ENCODE measurements at regions not wholly inside any gene's neighbourhood (a gene's known extent, or its start where the extent isn't known, plus 50 kb on each side); places are given as distances from the start of the nearest gene placed in this dataset.

DNA sequence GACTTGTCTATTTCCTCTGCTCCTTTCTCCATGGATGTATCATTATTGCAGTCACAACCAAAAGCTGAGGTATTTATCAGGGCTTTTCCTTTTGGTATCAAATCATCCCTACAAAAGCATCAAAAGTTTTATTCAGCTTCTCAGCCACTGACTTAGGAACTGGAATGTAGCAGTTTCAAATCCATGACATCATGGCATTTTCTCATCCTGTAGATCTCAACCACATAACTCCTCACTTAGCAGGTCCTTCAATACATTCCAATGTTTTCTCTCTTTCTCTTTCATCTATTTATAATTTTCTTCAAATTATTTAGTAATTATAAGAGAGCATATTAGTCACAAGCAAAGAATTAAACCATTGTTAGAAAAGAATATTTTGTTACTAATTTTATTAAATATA lies 537.4 kb upstream of the SORCS1 start:
- H3K27me3 ChIP-seq (ENCODE audit: control insufficient read depth in 4 of 4, insufficient read depth in 4 of 4, low read length in 3 of 4), result no peaks in the 10 kb centered on the region
- H3K4me3 ChIP-seq (ENCODE audit: low read depth in 1 of 3, low read length in 3 of 3), result no peak overlapping the region
- H3K9me3 ChIP-seq (ENCODE audit: control insufficient read depth in 4 of 4, low read length in 3 of 4), result no peaks in the 10 kb centered on the region
- no peak overlapping the region for H3K9ac ChIP-seq (ENCODE audit: low read depth in 1 of 2, low read length in 2 of 2)
- no peaks in the 10 kb centered on the region for H3K4me1 ChIP-seq (ENCODE audit: control insufficient read depth in 4 of 4, insufficient read depth in 4 of 4, low read length in 3 of 4)
- DNase-seq (ENCODE audit: low spot score), result no peak
- TF ChIP-seq EGR1 (IDR thresholded peaks at IDR 0.05; ENCODE audit: low read depth in 2 of 2) (no peak), ATF3 (IDR thresholded peaks at IDR 0.05) (no peak), FOXA2 (IDR thresholded peaks at IDR 0.05) (no peak), RAD21 (IDR thresholded peaks at IDR 0.05) (no peak), FOXA1 (IDR thresholded peaks at IDR 0.05) (no peak), HNF4G (IDR thresholded peaks at IDR 0.05) (no peak), GABPA (IDR thresholded peaks at IDR 0.05 in 1 of 2, conservative IDR thresholded peaks at IDR 0.05 in 1 of 2) (no peak), CTCF (IDR thresholded peaks at IDR 0.05; ENCODE audit: low read depth, low read length, missing input control) (no peak), RXRA (IDR thresholded peaks at IDR 0.05) (no peak), TAF1 (conservative IDR thresholded peaks at IDR 0.05) (no peak), NR2F2 (IDR thresholded peaks at IDR 0.05) (no peak), JUND (IDR thresholded peaks at IDR 0.05) (no peak), YY1 (IDR thresholded peaks at IDR 0.05) (no peak), SP1 (IDR thresholded peaks at IDR 0.05) (no peak)
- TF ChIP-seq, protein P1, sequence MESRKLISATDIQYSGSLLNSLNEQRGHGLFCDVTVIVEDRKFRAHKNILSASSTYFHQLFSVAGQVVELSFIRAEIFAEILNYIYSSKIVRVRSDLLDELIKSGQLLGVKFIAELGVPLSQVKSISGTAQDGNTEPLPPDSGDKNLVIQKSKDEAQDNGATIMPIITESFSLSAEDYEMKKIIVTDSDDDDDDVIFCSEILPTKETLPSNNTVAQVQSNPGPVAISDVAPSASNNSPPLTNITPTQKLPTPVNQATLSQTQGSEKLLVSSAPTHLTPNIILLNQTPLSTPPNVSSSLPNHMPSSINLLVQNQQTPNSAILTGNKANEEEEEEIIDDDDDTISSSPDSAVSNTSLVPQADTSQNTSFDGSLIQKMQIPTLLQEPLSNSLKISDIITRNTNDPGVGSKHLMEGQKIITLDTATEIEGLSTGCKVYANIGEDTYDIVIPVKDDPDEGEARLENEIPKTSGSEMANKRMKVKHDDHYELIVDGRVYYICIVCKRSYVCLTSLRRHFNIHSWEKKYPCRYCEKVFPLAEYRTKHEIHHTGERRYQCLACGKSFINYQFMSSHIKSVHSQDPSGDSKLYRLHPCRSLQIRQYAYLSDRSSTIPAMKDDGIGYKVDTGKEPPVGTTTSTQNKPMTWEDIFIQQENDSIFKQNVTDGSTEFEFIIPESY (IDR thresholded peaks at IDR 0.05), result no peak
- TF ChIP-seq, protein P2, sequence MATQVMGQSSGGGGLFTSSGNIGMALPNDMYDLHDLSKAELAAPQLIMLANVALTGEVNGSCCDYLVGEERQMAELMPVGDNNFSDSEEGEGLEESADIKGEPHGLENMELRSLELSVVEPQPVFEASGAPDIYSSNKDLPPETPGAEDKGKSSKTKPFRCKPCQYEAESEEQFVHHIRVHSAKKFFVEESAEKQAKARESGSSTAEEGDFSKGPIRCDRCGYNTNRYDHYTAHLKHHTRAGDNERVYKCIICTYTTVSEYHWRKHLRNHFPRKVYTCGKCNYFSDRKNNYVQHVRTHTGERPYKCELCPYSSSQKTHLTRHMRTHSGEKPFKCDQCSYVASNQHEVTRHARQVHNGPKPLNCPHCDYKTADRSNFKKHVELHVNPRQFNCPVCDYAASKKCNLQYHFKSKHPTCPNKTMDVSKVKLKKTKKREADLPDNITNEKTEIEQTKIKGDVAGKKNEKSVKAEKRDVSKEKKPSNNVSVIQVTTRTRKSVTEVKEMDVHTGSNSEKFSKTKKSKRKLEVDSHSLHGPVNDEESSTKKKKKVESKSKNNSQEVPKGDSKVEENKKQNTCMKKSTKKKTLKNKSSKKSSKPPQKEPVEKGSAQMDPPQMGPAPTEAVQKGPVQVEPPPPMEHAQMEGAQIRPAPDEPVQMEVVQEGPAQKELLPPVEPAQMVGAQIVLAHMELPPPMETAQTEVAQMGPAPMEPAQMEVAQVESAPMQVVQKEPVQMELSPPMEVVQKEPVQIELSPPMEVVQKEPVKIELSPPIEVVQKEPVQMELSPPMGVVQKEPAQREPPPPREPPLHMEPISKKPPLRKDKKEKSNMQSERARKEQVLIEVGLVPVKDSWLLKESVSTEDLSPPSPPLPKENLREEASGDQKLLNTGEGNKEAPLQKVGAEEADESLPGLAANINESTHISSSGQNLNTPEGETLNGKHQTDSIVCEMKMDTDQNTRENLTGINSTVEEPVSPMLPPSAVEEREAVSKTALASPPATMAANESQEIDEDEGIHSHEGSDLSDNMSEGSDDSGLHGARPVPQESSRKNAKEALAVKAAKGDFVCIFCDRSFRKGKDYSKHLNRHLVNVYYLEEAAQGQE (IDR thresholded peaks at IDR 0.05), result no peak
- no peak overlapping the region for H3K27ac ChIP-seq (ENCODE audit: low read depth in 1 of 2, low read length in 2 of 2)
- H3K36me3 ChIP-seq (ENCODE audit: control insufficient read depth in 4 of 4, insufficient read depth in 3 of 4, low read depth in 1 of 4, low read length in 3 of 4), result no peaks in the 10 kb centered on the region

DNA sequence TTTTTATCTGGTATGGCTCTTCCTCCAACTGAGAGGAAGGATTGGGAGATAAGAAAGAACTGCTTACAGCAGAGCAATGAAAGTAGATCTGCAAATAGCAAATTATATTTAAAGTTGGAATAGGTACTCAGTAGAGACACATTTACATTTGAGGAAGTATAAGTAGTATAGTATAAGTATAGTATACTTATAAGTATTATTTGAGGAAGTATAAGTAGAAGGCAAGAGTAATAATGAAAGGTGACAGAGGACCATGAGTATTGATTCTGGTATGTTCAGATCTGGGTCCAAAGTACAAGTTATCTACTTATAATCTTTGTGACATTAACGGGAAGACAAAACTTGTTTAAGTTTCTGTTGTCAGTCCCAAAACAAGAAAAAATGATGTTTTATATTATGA lies 527.6 kb upstream of the SORCS1 start:
- no peak overlapping the region for H3K4me3 ChIP-seq (ENCODE audit: low read depth in 1 of 3, low read length in 3 of 3)
- DNase-seq (ENCODE audit: low spot score), result no peak
- H3K9me3 ChIP-seq (ENCODE audit: control insufficient read depth in 4 of 4, low read length in 3 of 4), result no peaks in the 10 kb centered on the region
- no peaks in the 10 kb centered on the region for H3K36me3 ChIP-seq (ENCODE audit: control insufficient read depth in 4 of 4, insufficient read depth in 3 of 4, low read depth in 1 of 4, low read length in 3 of 4)
- no peak overlapping the region for H3K9ac ChIP-seq (ENCODE audit: low read depth in 1 of 2, low read length in 2 of 2)
- WGBS, result 42% methylated on average over 1 of the region's 1 CpG
- no peaks in the 10 kb centered on the region for H3K4me1 ChIP-seq (ENCODE audit: control insufficient read depth in 4 of 4, insufficient read depth in 4 of 4, low read length in 3 of 4)
- H3K27ac ChIP-seq (ENCODE audit: low read depth in 1 of 2, low read length in 2 of 2), result no peak overlapping the region
- H3K27me3 ChIP-seq (ENCODE audit: control insufficient read depth in 4 of 4, insufficient read depth in 4 of 4, low read length in 3 of 4), result no peaks in the 10 kb centered on the region
- TF ChIP-seq FOXA2 (IDR thresholded peaks at IDR 0.05) (no peak), MAX (IDR thresholded peaks at IDR 0.05) (no peak), SP1 (IDR thresholded peaks at IDR 0.05) (no peak), HNF4G (IDR thresholded peaks at IDR 0.05) (no peak), GABPA (IDR thresholded peaks at IDR 0.05 in 1 of 2, conservative IDR thresholded peaks at IDR 0.05 in 1 of 2) (no peak), CTCF (IDR thresholded peaks at IDR 0.05; ENCODE audit: low read depth, low read length, missing input control) (no peak), TAF1 (conservative IDR thresholded peaks at IDR 0.05) (no peak), NR2F2 (IDR thresholded peaks at IDR 0.05) (no peak), JUND (IDR thresholded peaks at IDR 0.05) (no peak), YY1 (IDR thresholded peaks at IDR 0.05) (no peak), EGR1 (IDR thresholded peaks at IDR 0.05; ENCODE audit: low read depth in 2 of 2) (no peak), HNF4A (conservative IDR thresholded peaks at IDR 0.05) (no peak), RXRA (IDR thresholded peaks at IDR 0.05) (no peak), FOXA1 (IDR thresholded peaks at IDR 0.05) (no peak), RAD21 (IDR thresholded peaks at IDR 0.05) (no peak)
- TF ChIP-seq, protein P2 (IDR thresholded peaks at IDR 0.05), result no peak

Data from liver (tissue), 8 donors.